K562 (cell line): ENCODE measurements at regions not wholly inside any gene's neighbourhood (a gene's known extent, or its start where the extent isn't known, plus 50 kb on each side); places are given as distances from the start of the nearest gene placed in this dataset.

Experiments used
- ATAC-seq: fragments of 200-7000 bp; cut with Tn5 transposase; 3 replicates; pipeline ENCODE4 v1.9.1; 2020; ENCODE audit warnings: moderate library complexity
- BruUV-seq: library from RNA; stranded (reverse); fragments of 400-500 nt; replicated peaks from 2 replicates; lab custom pipeline; 2021; lab: Mats Ljungman, UMichigan
- CTCF ChIA-PET: fragments of 300-600 bp; formaldehyde crosslinking; extraction: SDS; loops from one replicate; lab custom pipeline; 2021; ENCODE audit warnings: low intra/inter-chr PET ratio; lab: Yijun Ruan, JAX
- POLR2A ChIA-PET: fragments of 300-600, 350-650 bp; sonication (Branson Sonifier 250); formaldehyde crosslinking; extraction: SDS; loops from one replicate; lab custom pipeline; 2021; ENCODE audit warnings: antibody characterized with exemption, inconsistent platforms; lab: Yijun Ruan, JAX
- DNase-seq, 4 experiments: peaks; one replicate each; pipeline versions ENCODE4 v3.0.0 to v3.0.0-alpha.2; 2011 to 2018; ENCODE audit warnings: low spot score in 3 of 4, mixed read lengths in 3 of 4; ENCODE audit errors: extremely low read depth in 1 of 4
- FAIRE-seq: peaks from 2 replicates; lab custom pipeline; 2011; peaks lifted over from hg19 to GRCh38; lab: Jason Lieb, UNC
- H2AFZ ChIP-seq: 2 replicates; pipeline ENCODE4 v1.6.0; 2011; ENCODE audit warnings: low read depth, low read length, control low read depth, inconsistent platforms
- H3K27ac ChIP-seq: fragments of 200-600 bp; 3 replicates; pipeline ENCODE4 v1.8.0; 2011; ENCODE audit warnings: low read depth, mild to moderate bottlenecking, control low read depth, inconsistent platforms, low read length, moderate library complexity, mixed read lengths; ENCODE audit errors: extremely low read depth
- H3K27me3 ChIP-seq, 2 experiments: fragments of 300-600 bp in 1 of 2; 2 replicates in 1 of 2; 3 replicates in 1 of 2; pipeline versions ENCODE4 v1.6.0 to v1.8.0; 2011; ENCODE audit warnings: inconsistent platforms in 2 of 2, low read length in 2 of 2, mild to moderate bottlenecking in 1 of 2, mixed read lengths in 1 of 2, moderate library complexity in 1 of 2; ENCODE audit not compliant: control insufficient read depth in 2 of 2, insufficient read depth in 2 of 2
- H3K36me3 ChIP-seq: fragments of 300-600 bp; 3 replicates; pipeline ENCODE4 v1.8.0; 2011; ENCODE audit warnings: mild to moderate bottlenecking, low read length, inconsistent platforms; ENCODE audit not compliant: control insufficient read depth, insufficient read depth
- H3K4me1 ChIP-seq, 2 experiments: fragments of 200-600 bp in 1 of 2; replicated peaks in 1 of 2; 2 replicates in 1 of 2; 3 replicates in 1 of 2; pipeline versions ENCODE4 v1.5.1 to v1.8.0; 2011; ENCODE audit warnings: inconsistent platforms in 2 of 2, low read length in 2 of 2, mild to moderate bottlenecking in 1 of 2, mixed read lengths in 1 of 2, moderate library complexity in 1 of 2; ENCODE audit not compliant: control insufficient read depth in 2 of 2, insufficient read depth in 2 of 2
- H3K4me2 ChIP-seq: 2 replicates; pipeline ENCODE4 v1.6.1; 2011; ENCODE audit warnings: low read length, control low read depth, inconsistent platforms, mixed read lengths; ENCODE audit not compliant: insufficient read depth
- H3K4me3 ChIP-seq: fragments of 200-600 bp; sonication (generic), shearing (Covaris generic); 2 replicates; pipeline ENCODE4 v1.5.1; 2016; ENCODE audit warnings: control low read depth, inconsistent platforms
- H3K79me2 ChIP-seq: fragments of 200-600 bp; 3 replicates; pipeline ENCODE4 v1.8.0; 2011; ENCODE audit warnings: low read length, inconsistent platforms; ENCODE audit not compliant: control insufficient read depth, insufficient read depth
- H3K9ac ChIP-seq, 2 experiments: 2 replicates each; pipeline versions ENCODE4 v1.6.0 to v1.6.1; 2011; ENCODE audit warnings: low read depth in 2 of 2, low read length in 2 of 2, control low read depth in 1 of 2, inconsistent platforms in 1 of 2, mild to moderate bottlenecking in 1 of 2, mixed read lengths in 1 of 2; ENCODE audit not compliant: insufficient read depth in 1 of 2
- H3K9me1 ChIP-seq: one replicate; pipeline ENCODE4 v1.6.0; 2011; ENCODE audit warnings: inconsistent platforms, mild to moderate bottlenecking, low read length, moderate library complexity; ENCODE audit not compliant: control insufficient read depth, insufficient read depth
- H3K9me3 ChIP-seq: replicated peaks from 2 replicates; pipeline ENCODE4 v1.5.1; 2011; ENCODE audit warnings: low read depth, low read length, inconsistent platforms; ENCODE audit not compliant: control insufficient read depth, insufficient read depth
- H4K20me1 ChIP-seq: replicated peaks from 2 replicates; pipeline ENCODE4 v1.6.1; 2011; ENCODE audit warnings: low read length, inconsistent platforms, mixed read lengths; ENCODE audit not compliant: control insufficient read depth, insufficient read depth
- CBFA2T3 ChIP-seq: fragments of 450-650 bp; IDR thresholded peaks from 2 replicates; pipeline ENCODE4 v1.6.1; 2017
- CCAR2 ChIP-seq: fragments of 200-400 bp; formaldehyde crosslinking; IDR thresholded peaks from 2 replicates; pipeline ENCODE4 v1.6.1; 2017; ENCODE audit warnings: mild to moderate bottlenecking, low read depth, low read length
- HNRNPK ChIP-seq: fragments of 200-400 bp; formaldehyde crosslinking; IDR thresholded peaks from one replicate; pipeline ENCODE4 v1.6.1; 2018; ENCODE audit warnings: mild to moderate bottlenecking, low read depth, low read length; ENCODE audit not compliant: poor library complexity, severe bottlenecking
- NKRF ChIP-seq: fragments of 450-650 bp; IDR thresholded peaks from 2 replicates; pipeline ENCODE4 v1.6.1; 2016; ENCODE audit warnings: borderline replicate concordance
- SAFB2 ChIP-seq: fragments of 200-400 bp; formaldehyde crosslinking; IDR thresholded peaks from 2 replicates; pipeline ENCODE4 v1.6.1; 2018; ENCODE audit warnings: borderline replicate concordance, low read length, low read depth, moderate library complexity; ENCODE audit not compliant: severe bottlenecking
- WGBS: fragments of 100-300 bp; shearing (Covaris generic); methylation state at CpG from one replicate; pipeline ENCODE4 v1.1.6; 2016; ENCODE audit warnings: low coverage, mixed read lengths; ENCODE audit not compliant: insufficient coverage; ENCODE audit errors: missing lambda C conversion rate; 5-methylcytosine and 5-hydroxymethylcytosine counted together
- in situ Hi-C: fragments of 300-500 bp; cut with MboI; formaldehyde crosslinking; loops from 4 replicates; pipeline ENCODE4 v1.15.0; 2018; ENCODE audit warnings: inconsistent platforms, mixed read lengths
- intact Hi-C: fragments of 100-400 bp; cut with micrococcal nuclease; formaldehyde crosslinking; loops from 2 replicates; pipeline ENCODE4 v1.14.2; 2022
- TF ChIP-seq, protein P1 (sequence below): fragments of 200-600 bp; sonication (generic); IDR thresholded peaks from one replicate; pipeline ENCODE4 v1.6.1; 2012; ENCODE audit warnings: mild to moderate bottlenecking, low read depth, low read length, inconsistent platforms
- TF ChIP-seq, protein P2 (sequence below): fragments of 450-650 bp; IDR thresholded peaks from 2 replicates; pipeline ENCODE4 v1.6.1; 2017; ENCODE audit warnings: mild to moderate bottlenecking, moderate library complexity

DNA sequence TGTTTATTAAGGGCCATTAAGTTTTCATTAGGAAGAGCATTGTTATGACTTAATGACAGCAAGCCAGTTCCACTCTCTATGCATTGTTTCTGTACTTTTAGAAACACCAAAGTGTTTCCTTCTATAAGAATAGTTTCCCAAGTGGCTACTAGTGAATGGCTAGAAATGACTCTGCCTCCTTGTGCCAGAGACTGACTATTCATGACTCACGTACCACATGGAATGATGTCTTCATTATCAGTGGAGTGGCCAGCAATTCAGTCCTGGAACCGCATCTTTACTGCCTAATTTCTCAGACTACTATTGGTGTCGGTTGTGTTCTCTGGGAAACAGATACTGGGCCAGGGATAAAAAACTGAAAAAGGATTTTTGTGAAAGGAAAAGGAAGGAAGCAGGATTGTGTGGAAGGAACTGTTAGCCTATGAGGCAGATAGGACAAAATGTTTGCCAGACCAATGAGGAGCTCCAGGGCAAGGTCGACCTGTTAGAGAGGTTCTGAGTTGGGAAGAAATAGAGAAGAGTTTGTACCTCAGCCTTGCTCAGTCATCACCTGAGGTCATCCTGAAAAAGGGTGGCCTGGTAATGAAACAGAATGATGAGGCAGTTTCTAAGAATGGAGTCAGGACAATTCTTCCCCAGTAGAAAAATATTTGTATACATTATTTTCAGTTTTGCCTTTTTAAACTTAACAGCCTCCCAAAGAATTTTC lies 218.6 kb downstream of the SPCS3 start:
- no peak for DNase-seq
- Histone ChIP-seq H3K27me3 (no peaks in the 10 kb centered on the region), H2AFZ (no peak overlapping the region), H3K27ac (no peak overlapping the region), H3K9me3 (no peaks in the 10 kb centered on the region), H3K9ac (no peak overlapping the region), H3K79me2 (no peaks in the 10 kb centered on the region), H3K9me1 (no peaks in the 10 kb centered on the region), H3K4me3 (no peak overlapping the region), H3K4me2 (no peak overlapping the region), H4K20me1 (no peaks in the 10 kb centered on the region), H3K36me3 (no peaks in the 10 kb centered on the region), H3K4me1 (no peaks in the 10 kb centered on the region)
- ChIA-PET POLR2A (no interaction called here), CTCF (no interaction called here)
- in situ Hi-C loops = no loop called here
- intact Hi-C loops = no loop called here
- no peak for FAIRE-seq
- ATAC-seq = no peak
- WGBS = 0% methylated on average over 4 of the region's 4 CpGs
- no TSS peak for BruUV-seq
- TF ChIP-seq CBFA2T3 (no peak), SAFB2 (no peak), HNRNPK (no peak), NKRF (no peak), CCAR2 (no peak)
- TF ChIP-seq, protein P1, sequence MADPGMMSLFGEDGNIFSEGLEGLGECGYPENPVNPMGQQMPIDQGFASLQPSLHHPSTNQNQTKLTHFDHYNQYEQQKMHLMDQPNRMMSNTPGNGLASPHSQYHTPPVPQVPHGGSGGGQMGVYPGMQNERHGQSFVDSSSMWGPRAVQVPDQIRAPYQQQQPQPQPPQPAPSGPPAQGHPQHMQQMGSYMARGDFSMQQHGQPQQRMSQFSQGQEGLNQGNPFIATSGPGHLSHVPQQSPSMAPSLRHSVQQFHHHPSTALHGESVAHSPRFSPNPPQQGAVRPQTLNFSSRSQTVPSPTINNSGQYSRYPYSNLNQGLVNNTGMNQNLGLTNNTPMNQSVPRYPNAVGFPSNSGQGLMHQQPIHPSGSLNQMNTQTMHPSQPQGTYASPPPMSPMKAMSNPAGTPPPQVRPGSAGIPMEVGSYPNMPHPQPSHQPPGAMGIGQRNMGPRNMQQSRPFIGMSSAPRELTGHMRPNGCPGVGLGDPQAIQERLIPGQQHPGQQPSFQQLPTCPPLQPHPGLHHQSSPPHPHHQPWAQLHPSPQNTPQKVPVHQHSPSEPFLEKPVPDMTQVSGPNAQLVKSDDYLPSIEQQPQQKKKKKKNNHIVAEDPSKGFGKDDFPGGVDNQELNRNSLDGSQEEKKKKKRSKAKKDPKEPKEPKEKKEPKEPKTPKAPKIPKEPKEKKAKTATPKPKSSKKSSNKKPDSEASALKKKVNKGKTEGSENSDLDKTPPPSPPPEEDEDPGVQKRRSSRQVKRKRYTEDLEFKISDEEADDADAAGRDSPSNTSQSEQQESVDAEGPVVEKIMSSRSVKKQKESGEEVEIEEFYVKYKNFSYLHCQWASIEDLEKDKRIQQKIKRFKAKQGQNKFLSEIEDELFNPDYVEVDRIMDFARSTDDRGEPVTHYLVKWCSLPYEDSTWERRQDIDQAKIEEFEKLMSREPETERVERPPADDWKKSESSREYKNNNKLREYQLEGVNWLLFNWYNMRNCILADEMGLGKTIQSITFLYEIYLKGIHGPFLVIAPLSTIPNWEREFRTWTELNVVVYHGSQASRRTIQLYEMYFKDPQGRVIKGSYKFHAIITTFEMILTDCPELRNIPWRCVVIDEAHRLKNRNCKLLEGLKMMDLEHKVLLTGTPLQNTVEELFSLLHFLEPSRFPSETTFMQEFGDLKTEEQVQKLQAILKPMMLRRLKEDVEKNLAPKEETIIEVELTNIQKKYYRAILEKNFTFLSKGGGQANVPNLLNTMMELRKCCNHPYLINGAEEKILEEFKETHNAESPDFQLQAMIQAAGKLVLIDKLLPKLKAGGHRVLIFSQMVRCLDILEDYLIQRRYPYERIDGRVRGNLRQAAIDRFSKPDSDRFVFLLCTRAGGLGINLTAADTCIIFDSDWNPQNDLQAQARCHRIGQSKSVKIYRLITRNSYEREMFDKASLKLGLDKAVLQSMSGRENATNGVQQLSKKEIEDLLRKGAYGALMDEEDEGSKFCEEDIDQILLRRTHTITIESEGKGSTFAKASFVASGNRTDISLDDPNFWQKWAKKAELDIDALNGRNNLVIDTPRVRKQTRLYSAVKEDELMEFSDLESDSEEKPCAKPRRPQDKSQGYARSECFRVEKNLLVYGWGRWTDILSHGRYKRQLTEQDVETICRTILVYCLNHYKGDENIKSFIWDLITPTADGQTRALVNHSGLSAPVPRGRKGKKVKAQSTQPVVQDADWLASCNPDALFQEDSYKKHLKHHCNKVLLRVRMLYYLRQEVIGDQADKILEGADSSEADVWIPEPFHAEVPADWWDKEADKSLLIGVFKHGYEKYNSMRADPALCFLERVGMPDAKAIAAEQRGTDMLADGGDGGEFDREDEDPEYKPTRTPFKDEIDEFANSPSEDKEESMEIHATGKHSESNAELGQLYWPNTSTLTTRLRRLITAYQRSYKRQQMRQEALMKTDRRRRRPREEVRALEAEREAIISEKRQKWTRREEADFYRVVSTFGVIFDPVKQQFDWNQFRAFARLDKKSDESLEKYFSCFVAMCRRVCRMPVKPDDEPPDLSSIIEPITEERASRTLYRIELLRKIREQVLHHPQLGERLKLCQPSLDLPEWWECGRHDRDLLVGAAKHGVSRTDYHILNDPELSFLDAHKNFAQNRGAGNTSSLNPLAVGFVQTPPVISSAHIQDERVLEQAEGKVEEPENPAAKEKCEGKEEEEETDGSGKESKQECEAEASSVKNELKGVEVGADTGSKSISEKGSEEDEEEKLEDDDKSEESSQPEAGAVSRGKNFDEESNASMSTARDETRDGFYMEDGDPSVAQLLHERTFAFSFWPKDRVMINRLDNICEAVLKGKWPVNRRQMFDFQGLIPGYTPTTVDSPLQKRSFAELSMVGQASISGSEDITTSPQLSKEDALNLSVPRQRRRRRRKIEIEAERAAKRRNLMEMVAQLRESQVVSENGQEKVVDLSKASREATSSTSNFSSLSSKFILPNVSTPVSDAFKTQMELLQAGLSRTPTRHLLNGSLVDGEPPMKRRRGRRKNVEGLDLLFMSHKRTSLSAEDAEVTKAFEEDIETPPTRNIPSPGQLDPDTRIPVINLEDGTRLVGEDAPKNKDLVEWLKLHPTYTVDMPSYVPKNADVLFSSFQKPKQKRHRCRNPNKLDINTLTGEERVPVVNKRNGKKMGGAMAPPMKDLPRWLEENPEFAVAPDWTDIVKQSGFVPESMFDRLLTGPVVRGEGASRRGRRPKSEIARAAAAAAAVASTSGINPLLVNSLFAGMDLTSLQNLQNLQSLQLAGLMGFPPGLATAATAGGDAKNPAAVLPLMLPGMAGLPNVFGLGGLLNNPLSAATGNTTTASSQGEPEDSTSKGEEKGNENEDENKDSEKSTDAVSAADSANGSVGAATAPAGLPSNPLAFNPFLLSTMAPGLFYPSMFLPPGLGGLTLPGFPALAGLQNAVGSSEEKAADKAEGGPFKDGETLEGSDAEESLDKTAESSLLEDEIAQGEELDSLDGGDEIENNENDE = no peak
- TF ChIP-seq, protein P2, sequence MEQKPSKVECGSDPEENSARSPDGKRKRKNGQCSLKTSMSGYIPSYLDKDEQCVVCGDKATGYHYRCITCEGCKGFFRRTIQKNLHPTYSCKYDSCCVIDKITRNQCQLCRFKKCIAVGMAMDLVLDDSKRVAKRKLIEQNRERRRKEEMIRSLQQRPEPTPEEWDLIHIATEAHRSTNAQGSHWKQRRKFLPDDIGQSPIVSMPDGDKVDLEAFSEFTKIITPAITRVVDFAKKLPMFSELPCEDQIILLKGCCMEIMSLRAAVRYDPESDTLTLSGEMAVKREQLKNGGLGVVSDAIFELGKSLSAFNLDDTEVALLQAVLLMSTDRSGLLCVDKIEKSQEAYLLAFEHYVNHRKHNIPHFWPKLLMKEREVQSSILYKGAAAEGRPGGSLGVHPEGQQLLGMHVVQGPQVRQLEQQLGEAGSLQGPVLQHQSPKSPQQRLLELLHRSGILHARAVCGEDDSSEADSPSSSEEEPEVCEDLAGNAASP = no peak
